ENCODE measurements at regions not wholly inside any gene's neighbourhood (a gene's known extent, or its start where the extent isn't known, plus 50 kb on each side); places are given as distances from the start of the nearest gene placed in this dataset.
"Not testable (repeated sequence)": the region's sequence is repeated elsewhere in the genome, so short reads cannot be mapped to it uniquely, and the experiment has no call there.

- no peak for ATAC-seq
- intact Hi-C loops (cut with DNase I), result no loop called here
- no peak for DNase-seq (ENCODE audit: missing footprints)
Measured at GRCh38 chr16:17744921-17745572, 274.3 kb upstream of the XYLT1 start.

- ATAC-seq (no peak), DNase-seq (ENCODE audit: missing footprints) (no peak)
- intact Hi-C loops (cut with DNase I), result no loop called here
Measured at GRCh38 chr16:17743578-17743977, 272.8 kb upstream of the XYLT1 start.

- ATAC-seq (no peak), DNase-seq (ENCODE audit: missing footprints) (no peak)
- intact Hi-C loops (cut with DNase I), result no loop called here
Measured at GRCh38 chr16:17743158-17743557, 272.4 kb upstream of the XYLT1 start.

- intact Hi-C loops (cut with DNase I); DNase-seq (ENCODE audit: missing footprints); ATAC-seq: not testable (repeated sequence)
Measured at GRCh38 chr16:17735099-17735498, 264.3 kb upstream of the XYLT1 start.

GRCh38 chr16:17729820-17730219 is 259.1 kb upstream of the XYLT1 start:
- intact Hi-C loops (cut with DNase I), result no loop called here
- ATAC-seq (no peak), DNase-seq (ENCODE audit: missing footprints) (no peak)

- DNase-seq (ENCODE audit: missing footprints) (no peak), ATAC-seq (no peak)
- intact Hi-C loops (cut with DNase I), result no loop called here
Measured at GRCh38 chr16:17728196-17728595, 257.4 kb upstream of the XYLT1 start.

- ATAC-seq (no peak), DNase-seq (ENCODE audit: missing footprints) (no peak)
- intact Hi-C loops (cut with DNase I), result no loop called here
Measured at GRCh38 chr16:17724242-17724898, 253.6 kb upstream of the XYLT1 start.

GRCh38 chr16:17723531-17724134 is 252.9 kb upstream of the XYLT1 start:
- intact Hi-C loops (cut with DNase I), result no loop called here
- ATAC-seq (no peak), DNase-seq (ENCODE audit: missing footprints) (no peak)

- no peak for DNase-seq (ENCODE audit: missing footprints)
- ATAC-seq, result no peak
- intact Hi-C loops (cut with DNase I), result no loop called here
Measured at GRCh38 chr16:17718495-17718894, 247.7 kb upstream of the XYLT1 start.

- ATAC-seq (no peak), DNase-seq (ENCODE audit: missing footprints) (no peak)
- intact Hi-C loops (cut with DNase I), result no loop called here
Measured at GRCh38 chr16:17705847-17706246, 235.1 kb upstream of the XYLT1 start.

- ATAC-seq (no peak), DNase-seq (ENCODE audit: missing footprints) (no peak)
- intact Hi-C loops (cut with DNase I), result no loop called here
Measured at GRCh38 chr16:17696616-17697015, 225.9 kb upstream of the XYLT1 start.

GRCh38 chr16:17692484-17692883 is 221.7 kb upstream of the XYLT1 start:
- DNase-seq (ENCODE audit: missing footprints) (no peak), ATAC-seq (no peak)
- intact Hi-C loops (cut with DNase I), result no loop called here

- intact Hi-C loops (cut with DNase I), result no loop called here
- no peak for ATAC-seq
- no peak for DNase-seq (ENCODE audit: missing footprints)
Measured at GRCh38 chr16:17691899-17692176, 221.1 kb upstream of the XYLT1 start.

- ATAC-seq, result no peak
- no peak for DNase-seq (ENCODE audit: missing footprints)
- intact Hi-C loops (cut with DNase I), result no loop called here
Measured at GRCh38 chr16:17691106-17691898, 220.5 kb upstream of the XYLT1 start.

GRCh38 chr16:17685447-17685846 is 214.7 kb upstream of the XYLT1 start:
- ATAC-seq, result no peak
- intact Hi-C loops (cut with DNase I), result no loop called here
- no peak for DNase-seq (ENCODE audit: missing footprints)

- DNase-seq (ENCODE audit: missing footprints) (no peak), ATAC-seq (no peak)
- intact Hi-C loops (cut with DNase I), result no loop called here
Measured at GRCh38 chr16:17683281-17683680, 212.5 kb upstream of the XYLT1 start.

- intact Hi-C loops (cut with DNase I), result no loop called here
- no peak for ATAC-seq
- no peak for DNase-seq (ENCODE audit: missing footprints)
Measured at GRCh38 chr16:17676171-17676570, 205.4 kb upstream of the XYLT1 start.

GRCh38 chr16:17668386-17668785 is 197.6 kb upstream of the XYLT1 start:
- DNase-seq (ENCODE audit: missing footprints) (no peak), ATAC-seq (no peak)
- intact Hi-C loops (cut with DNase I), result no loop called here

GRCh38 chr16:17666293-17666692 is 195.5 kb upstream of the XYLT1 start:
- DNase-seq (ENCODE audit: missing footprints) (no peak), ATAC-seq (no peak)
- intact Hi-C loops (cut with DNase I), result no loop called here

- DNase-seq (ENCODE audit: missing footprints), result no peak
- ATAC-seq, result no peak
- intact Hi-C loops (cut with DNase I), result no loop called here
Measured at GRCh38 chr16:17658881-17659280, 188.1 kb upstream of the XYLT1 start.
